Naive thymus-derived CD4-positive, alpha-beta T cell (primary cell): ENCODE measurements at regions not wholly inside any gene's neighbourhood (a gene's known extent, or its start where the extent isn't known, plus 50 kb on each side); places are given as distances from the start of the nearest gene placed in this dataset.

ENCODE experiments used
- ATAC-seq: fragments of 150-1000 bp; cut with Tn5 transposase; 2 replicates; pipeline ENCODE4 v1.10.0; 2021; ENCODE audit warnings: mild to moderate bottlenecking, moderate library complexity
- CTCF ChIA-PET: fragments of 350-600 bp; sonication (Branson Sonifier 250); formaldehyde crosslinking; loops from one replicate; lab custom pipeline; 2021; ENCODE audit warnings: antibody characterized with exemption; lab: Charles Lee
- POLR2A ChIA-PET: fragments of 350-600 bp; sonication (Branson Sonifier 250); formaldehyde crosslinking; loops from one replicate; lab custom pipeline; 2021; ENCODE audit warnings: antibody characterized with exemption, inconsistent platforms; lab: Charles Lee
- DNase-seq, 9 donors: peaks; one replicate each; pipeline versions ENCODE4 v3.0.0 to v3.0.0-alpha.2; 2020 to 2022; ENCODE audit warnings: mixed read lengths in 1 of 9
- H3K27ac ChIP-seq: one replicate; pipeline ENCODE4 v1.7.0; 2013; ENCODE audit warnings: mild to moderate bottlenecking, low read depth, low read length, moderate library complexity
- H3K27me3 ChIP-seq, 2 donors: one replicate each; pipeline ENCODE4 v1.7.0; 2013; ENCODE audit warnings: low read length in 2 of 2, mild to moderate bottlenecking in 2 of 2, moderate library complexity in 2 of 2; ENCODE audit not compliant: control insufficient read depth in 2 of 2, insufficient read depth in 2 of 2
- H3K36me3 ChIP-seq, 3 experiments: 1 replicate in 2 of 3; 2 replicates in 1 of 3; pipeline ENCODE4 v1.7.0; 2013; ENCODE audit warnings: low read length in 3 of 3, mild to moderate bottlenecking in 3 of 3, moderate library complexity in 1 of 3; ENCODE audit not compliant: insufficient read depth in 3 of 3, control insufficient read depth in 2 of 3
- H3K4me1 ChIP-seq, 2 donors: one replicate each; pipeline ENCODE4 v1.7.0; 2013; ENCODE audit warnings: low read length in 2 of 2, mild to moderate bottlenecking in 2 of 2, moderate library complexity in 1 of 2; ENCODE audit not compliant: control insufficient read depth in 2 of 2, insufficient read depth in 2 of 2
- H3K4me3 ChIP-seq: 2 replicates; pipeline ENCODE4 v1.7.0; 2013; ENCODE audit warnings: mild to moderate bottlenecking, low read length
- H3K9me3 ChIP-seq, 3 experiments: 1 replicate in 2 of 3; 2 replicates in 1 of 3; pipeline ENCODE4 v1.7.0; 2013; ENCODE audit warnings: low read length in 3 of 3; ENCODE audit not compliant: control insufficient read depth in 2 of 3
- H3K27ac Mint-ChIP-seq, 9 donors: one replicate each; pipeline ENCODE4 v1.8.0; 2020 to 2022; ENCODE audit warnings: mixed read lengths in 9 of 9, mild to moderate bottlenecking in 8 of 9, moderate library complexity in 5 of 9, inconsistent platforms in 2 of 9
- H3K27me3 Mint-ChIP-seq, 5 donors: one replicate each; pipeline ENCODE4 v1.8.0; 2021 to 2022; ENCODE audit warnings: mixed read lengths in 5 of 5, mild to moderate bottlenecking in 1 of 5
- H3K36me3 Mint-ChIP-seq, 5 donors: one replicate each; pipeline ENCODE4 v1.8.0; 2020 to 2022; ENCODE audit warnings: mixed read lengths in 5 of 5, mild to moderate bottlenecking in 3 of 5, inconsistent platforms in 1 of 5
- H3K4me1 Mint-ChIP-seq, 7 donors: one replicate each; pipeline ENCODE4 v1.8.0; 2020 to 2022; ENCODE audit warnings: mixed read lengths in 7 of 7, mild to moderate bottlenecking in 3 of 7, inconsistent platforms in 1 of 7
- H3K4me3 Mint-ChIP-seq, 10 donors: one replicate each; pipeline ENCODE4 v1.8.0; 2020 to 2022; ENCODE audit warnings: mild to moderate bottlenecking in 10 of 10, mixed read lengths in 10 of 10, moderate library complexity in 6 of 10, inconsistent platforms in 2 of 10
- H3K9me3 Mint-ChIP-seq, 11 donors: one replicate each; pipeline ENCODE4 v1.8.0; 2020 to 2022; ENCODE audit warnings: mixed read lengths in 11 of 11, mild to moderate bottlenecking in 4 of 11, inconsistent platforms in 1 of 11, moderate library complexity in 1 of 11
- intact Hi-C, 2 donors: fragments of 100-400 bp; cut with micrococcal nuclease; formaldehyde crosslinking; loops; one replicate each; pipeline ENCODE4 v1.15.1; 2023

GRCh38 chr2:103435010-103435409 is 673.2 kb downstream of the TMEM182 start:
- Mint-ChIP-seq H3K36me3 (no peaks in the 10 kb centered on the region), H3K27ac (no peak overlapping the region), H3K9me3 (peaks cover 0 to 21% (median 3%) of the 10 kb centered on the region in 11 donors), H3K27me3 (no peaks in the 10 kb centered on the region), H3K4me3 (no peak overlapping the region), H3K4me1 (no peaks in the 10 kb centered on the region)
- POLR2A ChIA-PET = no interaction called here
- Histone ChIP-seq H3K27me3 (no peaks in the 10 kb centered on the region), H3K4me1 (no peaks in the 10 kb centered on the region), H3K9me3 (no peaks in the 10 kb centered on the region), H3K36me3 (no peaks in the 10 kb centered on the region), H3K4me3 (no peak overlapping the region), H3K27ac (no peak overlapping the region)
- ATAC-seq (peak; percentile 12), DNase-seq (no peak)
- intact Hi-C loops = no loop called here
- CTCF ChIA-PET = no interaction called here

DNA sequence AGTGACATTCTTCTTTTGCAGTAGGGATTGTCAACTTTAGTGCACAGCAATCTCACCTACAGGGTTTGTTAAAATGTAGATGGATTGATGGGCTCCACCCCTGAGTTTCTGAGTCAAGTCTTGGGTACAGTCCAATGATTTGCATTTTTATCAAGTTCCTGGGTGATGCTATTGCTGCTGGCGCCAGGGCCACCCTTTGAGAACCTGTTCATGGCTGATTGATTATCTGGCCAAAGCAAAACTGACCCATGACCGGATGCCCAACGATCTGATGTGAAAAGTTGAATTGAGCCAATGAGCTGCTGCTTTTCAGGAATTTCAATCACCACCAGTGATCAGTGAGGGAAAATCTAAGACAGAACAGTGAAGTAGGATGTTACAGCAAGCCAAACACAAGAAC is 675.3 kb downstream of the TMEM182 start:
- Mint-ChIP-seq H3K4me1 (no peaks in the 10 kb centered on the region), H3K27me3 (no peaks in the 10 kb centered on the region), H3K36me3 (no peaks in the 10 kb centered on the region), H3K9me3 (peaks cover 0 to 17% (median 3%) of the 10 kb centered on the region in 11 donors), H3K4me3 (no peak overlapping the region), H3K27ac (no peak overlapping the region)
- no peak for ATAC-seq
- Histone ChIP-seq H3K4me3 (no peak overlapping the region), H3K36me3 (no peaks in the 10 kb centered on the region), H3K9me3 (no peaks in the 10 kb centered on the region), H3K4me1 (no peaks in the 10 kb centered on the region), H3K27ac (no peak overlapping the region), H3K27me3 (no peaks in the 10 kb centered on the region)
- POLR2A ChIA-PET = no interaction called here
- CTCF ChIA-PET = no interaction called here
- intact Hi-C loops = no loop called here
- no peak for DNase-seq

DNA sequence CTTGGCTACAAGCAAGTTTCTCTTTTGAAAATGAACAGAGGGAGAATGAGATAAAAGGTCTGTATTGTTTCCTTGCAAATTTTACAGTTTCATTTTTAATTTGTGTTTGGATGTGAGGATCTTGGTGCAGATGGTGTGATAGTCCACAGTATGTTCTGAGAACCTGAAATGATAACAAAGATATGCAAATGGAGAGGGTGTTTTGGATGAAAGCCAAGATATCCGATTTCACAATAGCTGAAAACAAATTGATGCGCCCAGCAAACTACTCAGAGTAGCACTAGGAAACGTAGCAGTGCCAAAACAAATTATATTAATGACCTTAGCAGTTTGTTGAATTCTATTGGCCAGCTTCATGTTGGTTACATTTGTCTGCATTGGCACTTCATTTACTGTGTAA is 683.5 kb downstream of the TMEM182 start:
- CTCF ChIA-PET = no interaction called here
- peaks cover 0 to 11% (median 3%) of the 10 kb centered on the region in 11 donors for H3K9me3 Mint-ChIP-seq

DNA sequence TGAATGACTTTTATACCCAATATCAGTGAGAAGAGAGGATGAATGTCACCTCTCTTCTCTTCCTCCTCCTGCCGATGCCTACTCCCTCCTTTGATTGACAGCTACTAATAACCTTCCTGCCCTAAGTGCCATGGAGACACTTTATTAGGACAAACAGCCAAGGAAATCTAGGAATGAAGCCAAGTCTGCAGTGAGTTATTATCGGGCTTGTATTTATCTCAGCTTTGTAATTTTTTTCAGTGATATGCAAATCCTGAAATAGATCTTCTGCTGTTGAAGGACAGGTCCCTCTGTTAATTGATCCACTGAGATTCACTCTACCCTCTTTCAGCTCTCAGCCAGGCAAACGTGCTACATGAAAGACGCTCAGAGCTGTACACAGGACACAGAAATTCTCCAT is 686.7 kb downstream of the TMEM182 start:
- H3K27ac Mint-ChIP-seq = no peak overlapping the region
- no peak overlapping the region for H3K4me3 Mint-ChIP-seq
- Histone ChIP-seq H3K4me3 (no peak overlapping the region), H3K27me3 (no peaks in the 10 kb centered on the region), H3K4me1 (no peaks in the 10 kb centered on the region), H3K27ac (no peak overlapping the region), H3K36me3 (no peaks in the 10 kb centered on the region), H3K9me3 (no peaks in the 10 kb centered on the region)
- no peaks in the 10 kb centered on the region for H3K4me1 Mint-ChIP-seq
- ChIA-PET CTCF (no interaction called here), POLR2A (no interaction called here)
- intact Hi-C loops = no loop called here
- no peaks in the 10 kb centered on the region for H3K27me3 Mint-ChIP-seq
- peaks cover 0 to 6% (median 3%) of the 10 kb centered on the region in 11 donors for H3K9me3 Mint-ChIP-seq
- ATAC-seq = no peak
- no peak for DNase-seq
- no peaks in the 10 kb centered on the region for H3K36me3 Mint-ChIP-seq

More for the DNA sequence above, 683.5 kb downstream of the TMEM182 start:
- H3K4me1 Mint-ChIP-seq = no peaks in the 10 kb centered on the region
- no peak overlapping the region for H3K4me3 Mint-ChIP-seq
- no peak for DNase-seq
- no peak for ATAC-seq
- no peaks in the 10 kb centered on the region for H3K27me3 ChIP-seq
- no peaks in the 10 kb centered on the region for H3K4me1 ChIP-seq
- no peaks in the 10 kb centered on the region for H3K9me3 ChIP-seq
- H3K36me3 ChIP-seq = no peaks in the 10 kb centered on the region
- H3K4me3 ChIP-seq = no peak overlapping the region
- H3K27me3 Mint-ChIP-seq = no peaks in the 10 kb centered on the region
- intact Hi-C loops = no loop called here
- no peak overlapping the region for H3K27ac ChIP-seq
- H3K27ac Mint-ChIP-seq = no peak overlapping the region
- POLR2A ChIA-PET = no interaction called here
- no peaks in the 10 kb centered on the region for H3K36me3 Mint-ChIP-seq

GRCh38 chr2:103451283-103451682 is 689.5 kb downstream of the TMEM182 start:
- CTCF ChIA-PET = interaction anchor here (0.6 kb wide), 1 partner anchor 19 kb away, joined by 3 read pairs; no protein-coding TSS in a partner anchor
- Mint-ChIP-seq H3K4me3 (no peak overlapping the region), H3K9me3 (peaks cover 0 to 15% (median 3%) of the 10 kb centered on the region in 11 donors), H3K27me3 (no peaks in the 10 kb centered on the region), H3K27ac (no peak overlapping the region), H3K36me3 (no peaks in the 10 kb centered on the region), H3K4me1 (no peaks in the 10 kb centered on the region)
- Histone ChIP-seq H3K4me1 (no peaks in the 10 kb centered on the region), H3K27me3 (no peaks in the 10 kb centered on the region), H3K27ac (no peak overlapping the region), H3K4me3 (no peak overlapping the region), H3K36me3 (no peaks in the 10 kb centered on the region), H3K9me3 (no peaks in the 10 kb centered on the region)
- no peak for ATAC-seq
- POLR2A ChIA-PET = no interaction called here
- intact Hi-C loops = no loop called here
- DNase-seq = no peak

GRCh38 chr2:103459283-103459682 is 697.5 kb downstream of the TMEM182 start:
- Mint-ChIP-seq H3K4me3 (no peak overlapping the region), H3K27ac (no peak overlapping the region), H3K4me1 (no peaks in the 10 kb centered on the region), H3K9me3 (peaks cover 0 to 10% (median 2%) of the 10 kb centered on the region in 11 donors), H3K27me3 (no peaks in the 10 kb centered on the region), H3K36me3 (no peaks in the 10 kb centered on the region)
- POLR2A ChIA-PET = no interaction called here
- Histone ChIP-seq H3K4me3 (no peak overlapping the region), H3K27me3 (no peaks in the 10 kb centered on the region), H3K36me3 (no peaks in the 10 kb centered on the region), H3K9me3 (no peaks in the 10 kb centered on the region), H3K4me1 (no peaks in the 10 kb centered on the region), H3K27ac (no peak overlapping the region)
- ATAC-seq (no peak), DNase-seq (no peak)
- CTCF ChIA-PET = no interaction called here
- intact Hi-C loops = no loop called here

DNA sequence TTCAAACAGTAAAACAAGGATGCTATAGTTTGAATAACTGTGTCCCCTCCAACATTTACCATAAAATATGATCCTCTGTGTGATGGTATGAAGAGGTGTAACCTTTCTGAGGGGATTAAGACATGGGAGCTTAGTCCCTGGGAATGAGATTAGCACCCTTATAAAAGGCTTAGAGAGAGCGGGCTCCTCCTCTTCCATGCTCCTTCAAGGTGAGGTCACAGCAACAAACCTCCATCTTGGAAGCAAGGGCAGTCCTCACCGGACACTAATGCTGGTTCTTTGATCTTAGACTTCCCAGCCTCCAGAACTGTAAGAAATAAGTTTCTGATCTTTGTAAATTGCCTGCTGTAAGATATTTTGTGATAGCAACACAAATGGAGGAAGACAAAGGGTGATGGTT is 700.3 kb downstream of the TMEM182 start:
- peaks cover 0 to 19% (median 5%) of the 10 kb centered on the region in 11 donors for H3K9me3 Mint-ChIP-seq
- Histone ChIP-seq H3K9me3 (no peaks in the 10 kb centered on the region), H3K4me1 (no peaks in the 10 kb centered on the region), H3K4me3 (no peak overlapping the region), H3K27me3 (no peaks in the 10 kb centered on the region), H3K27ac (no peak overlapping the region), H3K36me3 (no peaks in the 10 kb centered on the region)
- H3K36me3 Mint-ChIP-seq = no peaks in the 10 kb centered on the region
- no peak for DNase-seq
- no peak for ATAC-seq
- ChIA-PET POLR2A (no interaction called here), CTCF (no interaction called here)
- no peak overlapping the region for H3K4me3 Mint-ChIP-seq
- no peak overlapping the region for H3K27ac Mint-ChIP-seq
- no peaks in the 10 kb centered on the region for H3K27me3 Mint-ChIP-seq
- intact Hi-C loops = no loop called here
- H3K4me1 Mint-ChIP-seq = no peaks in the 10 kb centered on the region
